ENCODE measurements at regions not wholly inside any gene's neighbourhood (a gene's known extent, or its start where the extent isn't known, plus 50 kb on each side); places are given as distances from the start of the nearest gene placed in this dataset.

GRCh38 chr2:48016225-48017019 lies 110.1 kb upstream of the FBXO11 start:
- ChIA-PET POLR2A (no interaction called here), RAD21 (ENCODE audit: low non-redundant PET in 1 of 2, low total read pairs in 2 of 2, uncharacterized antibody in 2 of 2, unreplicated experiment in 2 of 2) (no interaction called here), CTCF (interaction anchor here (0.7 to 1.4 kb wide), 6 partner anchors 11 to 149 kb away, joined by 3 to 4 read pairs (median 3); partner anchors contain the start of gene FBXO11)
- TF ChIP-seq EZH2phosphoT487 (IDR thresholded peaks at IDR 0.05; ENCODE audit: borderline replicate concordance): no peak
- peak; percentile 34 for TF ChIP-seq RAD21 (IDR thresholded peaks at IDR 0.05; ENCODE audit: low read depth)
- no peak; the same call in 1 of the 2 replicates for TF ChIP-seq ELF1 (IDR thresholded peaks at IDR 0.05; ENCODE audit: borderline replicate concordance, low read depth)
- TF ChIP-seq POLR2AphosphoS5 (IDR thresholded peaks at IDR 0.05; ENCODE audit: low read depth, low read length): no peak
- no peak for TF ChIP-seq ZBTB33 (IDR thresholded peaks at IDR 0.05; ENCODE audit: extremely low read depth, insufficient replicate concordance, low read length)
- no peak for TF ChIP-seq POLR2A (IDR thresholded peaks at IDR 0.05; ENCODE audit: borderline replicate concordance, extremely low read depth, insufficient read depth, insufficient read length)
- no peak for TF ChIP-seq ATF3 (IDR thresholded peaks at IDR 0.05)
- TF ChIP-seq REST (IDR thresholded peaks at IDR 0.05; ENCODE audit: low read depth): no peak
- TF ChIP-seq EZH2 (IDR thresholded peaks at IDR 0.05): no peak
- TF ChIP-seq SP1 (IDR thresholded peaks at IDR 0.05; ENCODE audit: low read depth): no peak
- TF ChIP-seq CTCF (IDR thresholded peaks at IDR 0.05 in 2 of 3, conservative IDR thresholded peaks at IDR 0.05 in 1 of 3; ENCODE audit: borderline replicate concordance in 1 of 3, insufficient read depth in 1 of 3, low read depth in 2 of 3, low read length in 2 of 3): peak in 2 of 3 experiments; percentile 60 to 62; a peak in 4 of 6 replicates
- 0 out of 2 replicates have a peak, but pooled peaks have one; percentile 27 for TF ChIP-seq CBX3 (IDR thresholded peaks at IDR 0.05; ENCODE audit: low read depth)
- no peak for TF ChIP-seq MAX (IDR thresholded peaks at IDR 0.05)
- no peak for TF ChIP-seq SRF (IDR thresholded peaks at IDR 0.05; ENCODE audit: low read depth)
- no peak for TF ChIP-seq FOSL1 (IDR thresholded peaks at IDR 0.05; ENCODE audit: low read depth)
- TF ChIP-seq YY1 (IDR thresholded peaks at IDR 0.05; ENCODE audit: extremely low read depth, insufficient replicate concordance, low read depth, low read length): no peak
- TF ChIP-seq EGR1 (IDR thresholded peaks at IDR 0.05; ENCODE audit: low read depth): no peak
- H2AFZ ChIP-seq (ENCODE audit: low read depth, low read length, poor library complexity, severe bottlenecking): peak overlapping the region; percentile 93
- no peaks in the 10 kb centered on the region for H3K27me3 ChIP-seq (ENCODE audit: insufficient read depth, low read length)
- BruUV-seq (replicated peaks): no TSS peak
- no peaks in the 10 kb centered on the region for H3K36me3 ChIP-seq (ENCODE audit: control insufficient read depth in 1 of 2, insufficient read depth in 2 of 2, low read length in 2 of 2)
- no peaks in the 10 kb centered on the region for H3K79me2 ChIP-seq (ENCODE audit: insufficient read depth, low read length)
- ATAC-seq: peak; percentile 97
- H3K4me2 ChIP-seq (ENCODE audit: low read length): no peak overlapping the region; the same call in 1 of the 2 replicates
- intact Hi-C loops (cut with micrococcal nuclease): no loop called here
- peak; percentile 29 for DNase-seq (ENCODE audit: low read depth, low spot score)
- no peak overlapping the region for H3K27ac ChIP-seq (ENCODE audit: low read depth, low read length)
- no peaks in the 10 kb centered on the region for H3K9me3 ChIP-seq (ENCODE audit: control insufficient read depth in 1 of 2, insufficient read depth in 1 of 2, low read depth in 1 of 2, low read length in 2 of 2)
- no peaks in the 10 kb centered on the region for H4K20me1 ChIP-seq (ENCODE audit: insufficient read depth)
- 0 out of 4 replicates have a peak, but pooled peaks cover 0 to 3% of the 10 kb centered on the region in 2 experiments for H3K4me1 ChIP-seq (ENCODE audit: control insufficient read depth in 1 of 2, insufficient read depth in 2 of 2, low read length in 2 of 2)
- H3K9me2 ChIP-seq (ENCODE audit: insufficient read depth): no peaks in the 10 kb centered on the region
- H3K9ac ChIP-seq (ENCODE audit: low read length): no peak overlapping the region
- H3K4me3 ChIP-seq (replicated peaks in 1 of 2; ENCODE audit: low read depth in 1 of 2, low read length in 2 of 2): no peak overlapping the region
